ENCODE measurements at regions not wholly inside any gene's neighbourhood (a gene's known extent, or its start where the extent isn't known, plus 50 kb on each side); places are given as distances from the start of the nearest gene placed in this dataset.
"Not testable (repeated sequence)": the region's sequence is repeated elsewhere in the genome, so short reads cannot be mapped to it uniquely, and the experiment has no call there.

GRCh38 chr6:159564456-159564855, 128.6 kb downstream of the SOD2 start:
- Mint-ChIP-seq H3K4me3 (no peak overlapping the region), H3K36me3 (no peaks in the 10 kb centered on the region), H3K4me1 (ENCODE audit: low read depth) (no peaks in the 10 kb centered on the region), H3K27me3 (peaks cover 5% of the 10 kb centered on the region), H3K27ac (no peak overlapping the region), H3K9me3 (ENCODE audit: low read depth) (no peaks in the 10 kb centered on the region)

- Mint-ChIP-seq H3K9me3 (ENCODE audit: low read depth) (no peaks in the 10 kb centered on the region), H3K36me3 (no peaks in the 10 kb centered on the region), H3K27ac (no peak overlapping the region), H3K4me3 (no peak overlapping the region), H3K27me3 (peaks cover 18% of the 10 kb centered on the region), H3K4me1 (ENCODE audit: low read depth) (no peaks in the 10 kb centered on the region)
Observed at GRCh38 chr6:159557031-159557430, 136.0 kb downstream of the SOD2 start.

- H3K36me3 Mint-ChIP-seq = no peaks in the 10 kb centered on the region
- H3K4me3 Mint-ChIP-seq = no peak overlapping the region
- peaks cover 18% of the 10 kb centered on the region for H3K27me3 Mint-ChIP-seq
- no peaks in the 10 kb centered on the region for H3K4me1 Mint-ChIP-seq (ENCODE audit: low read depth)
- H3K9me3 Mint-ChIP-seq (ENCODE audit: low read depth) = peaks cover 4% of the 10 kb centered on the region
- H3K27ac Mint-ChIP-seq = no peak overlapping the region
Observed at GRCh38 chr6:159555082-159555875, 137.8 kb downstream of the SOD2 start.

- peaks cover 1% of the 10 kb centered on the region for H3K27me3 Mint-ChIP-seq
- H3K9me3 Mint-ChIP-seq (ENCODE audit: low read depth) = no peaks in the 10 kb centered on the region
- H3K4me1 Mint-ChIP-seq (ENCODE audit: low read depth) = no peaks in the 10 kb centered on the region
- H3K4me3 Mint-ChIP-seq = no peak overlapping the region
- H3K36me3 Mint-ChIP-seq = no peaks in the 10 kb centered on the region
- no peak overlapping the region for H3K27ac Mint-ChIP-seq
Observed at GRCh38 chr6:159541296-159541695, 151.7 kb downstream of the SOD2 start.

- Mint-ChIP-seq H3K9me3 (ENCODE audit: low read depth) (no peaks in the 10 kb centered on the region), H3K27me3 (peaks cover 2% of the 10 kb centered on the region), H3K36me3 (no peaks in the 10 kb centered on the region), H3K27ac (no peak overlapping the region), H3K4me1 (ENCODE audit: low read depth) (no peaks in the 10 kb centered on the region), H3K4me3 (no peak overlapping the region)
Observed at GRCh38 chr6:159540883-159541282, 152.2 kb downstream of the SOD2 start.

- Mint-ChIP-seq H3K4me1 (ENCODE audit: low read depth) (no peaks in the 10 kb centered on the region), H3K27me3 (peaks cover 4% of the 10 kb centered on the region), H3K36me3 (no peaks in the 10 kb centered on the region), H3K27ac (no peak overlapping the region), H3K9me3 (ENCODE audit: low read depth) (no peaks in the 10 kb centered on the region), H3K4me3 (no peak overlapping the region)
Observed at GRCh38 chr6:159540152-159540551, 152.9 kb downstream of the SOD2 start.

GRCh38 chr6:159538031-159538430, 155.0 kb downstream of the SOD2 start:
- not testable (repeated sequence) for H3K27ac Mint-ChIP-seq; H3K36me3 Mint-ChIP-seq; H3K4me1 Mint-ChIP-seq (ENCODE audit: low read depth); H3K9me3 Mint-ChIP-seq (ENCODE audit: low read depth); H3K27me3 Mint-ChIP-seq; H3K4me3 Mint-ChIP-seq

GRCh38 chr6:159535656-159536350, 157.2 kb downstream of the SOD2 start:
- Mint-ChIP-seq H3K27me3 (peaks cover 4% of the 10 kb centered on the region), H3K4me1 (ENCODE audit: low read depth) (no peaks in the 10 kb centered on the region), H3K27ac (no peak overlapping the region), H3K4me3 (no peak overlapping the region), H3K36me3 (no peaks in the 10 kb centered on the region), H3K9me3 (ENCODE audit: low read depth) (no peaks in the 10 kb centered on the region)

GRCh38 chr6:159533568-159533967, 159.5 kb downstream of the SOD2 start:
- Mint-ChIP-seq H3K9me3 (ENCODE audit: low read depth) (no peaks in the 10 kb centered on the region), H3K27me3 (peaks cover 8% of the 10 kb centered on the region), H3K4me1 (ENCODE audit: low read depth) (no peaks in the 10 kb centered on the region), H3K36me3 (no peaks in the 10 kb centered on the region), H3K4me3 (no peak overlapping the region), H3K27ac (no peak overlapping the region)

- Mint-ChIP-seq H3K27me3 (peaks cover 8% of the 10 kb centered on the region), H3K4me1 (ENCODE audit: low read depth) (no peaks in the 10 kb centered on the region), H3K9me3 (ENCODE audit: low read depth) (no peaks in the 10 kb centered on the region), H3K4me3 (no peak overlapping the region), H3K36me3 (no peaks in the 10 kb centered on the region), H3K27ac (no peak overlapping the region)
Observed at GRCh38 chr6:159533016-159533415, 160.0 kb downstream of the SOD2 start.

- Mint-ChIP-seq H3K36me3 (no peaks in the 10 kb centered on the region), H3K9me3 (ENCODE audit: low read depth) (no peaks in the 10 kb centered on the region), H3K4me1 (ENCODE audit: low read depth) (no peaks in the 10 kb centered on the region), H3K27me3 (peaks cover 10% of the 10 kb centered on the region), H3K4me3 (no peak overlapping the region), H3K27ac (no peak overlapping the region)
Observed at GRCh38 chr6:159532155-159532554, 160.9 kb downstream of the SOD2 start.

- Mint-ChIP-seq H3K36me3 (no peaks in the 10 kb centered on the region), H3K27ac (no peak overlapping the region), H3K9me3 (ENCODE audit: low read depth) (no peaks in the 10 kb centered on the region), H3K4me3 (no peak overlapping the region), H3K27me3 (peaks cover 23% of the 10 kb centered on the region), H3K4me1 (ENCODE audit: low read depth) (no peaks in the 10 kb centered on the region)
Observed at GRCh38 chr6:159529934-159530333, 163.1 kb downstream of the SOD2 start.

- H3K4me1 Mint-ChIP-seq (ENCODE audit: low read depth) = no peaks in the 10 kb centered on the region
- H3K9me3 Mint-ChIP-seq (ENCODE audit: low read depth) = no peaks in the 10 kb centered on the region
- no peak overlapping the region for H3K27ac Mint-ChIP-seq
- peaks cover 23% of the 10 kb centered on the region for H3K27me3 Mint-ChIP-seq
- no peak overlapping the region for H3K4me3 Mint-ChIP-seq
- no peaks in the 10 kb centered on the region for H3K36me3 Mint-ChIP-seq
Observed at GRCh38 chr6:159527351-159527750, 165.7 kb downstream of the SOD2 start.

- no peaks in the 10 kb centered on the region for H3K36me3 Mint-ChIP-seq
Observed at GRCh38 chr6:159525445-159526025, 167.5 kb downstream of the SOD2 start.

GRCh38 chr6:159522877-159523547, 170.0 kb downstream of the SOD2 start:
- H3K27me3 Mint-ChIP-seq = peaks cover 32% of the 10 kb centered on the region
- no peaks in the 10 kb centered on the region for H3K4me1 Mint-ChIP-seq (ENCODE audit: low read depth)
- no peaks in the 10 kb centered on the region for H3K36me3 Mint-ChIP-seq

More at GRCh38 chr6:159525445-159526025, 167.5 kb downstream of the SOD2 start:
- Mint-ChIP-seq H3K4me1 (ENCODE audit: low read depth) (no peaks in the 10 kb centered on the region), H3K27ac (no peak overlapping the region), H3K4me3 (no peak overlapping the region), H3K9me3 (ENCODE audit: low read depth) (no peaks in the 10 kb centered on the region), H3K27me3 (peaks cover 29% of the 10 kb centered on the region)

More at GRCh38 chr6:159522877-159523547, 170.0 kb downstream of the SOD2 start:
- no peak overlapping the region for H3K4me3 Mint-ChIP-seq
- H3K9me3 Mint-ChIP-seq (ENCODE audit: low read depth) = no peaks in the 10 kb centered on the region
- H3K27ac Mint-ChIP-seq = no peak overlapping the region
